ENCODE measurements at regions not wholly inside any gene's neighbourhood (a gene's known extent, or its start where the extent isn't known, plus 50 kb on each side); places are given as distances from the start of the nearest gene placed in this dataset.

DNA sequence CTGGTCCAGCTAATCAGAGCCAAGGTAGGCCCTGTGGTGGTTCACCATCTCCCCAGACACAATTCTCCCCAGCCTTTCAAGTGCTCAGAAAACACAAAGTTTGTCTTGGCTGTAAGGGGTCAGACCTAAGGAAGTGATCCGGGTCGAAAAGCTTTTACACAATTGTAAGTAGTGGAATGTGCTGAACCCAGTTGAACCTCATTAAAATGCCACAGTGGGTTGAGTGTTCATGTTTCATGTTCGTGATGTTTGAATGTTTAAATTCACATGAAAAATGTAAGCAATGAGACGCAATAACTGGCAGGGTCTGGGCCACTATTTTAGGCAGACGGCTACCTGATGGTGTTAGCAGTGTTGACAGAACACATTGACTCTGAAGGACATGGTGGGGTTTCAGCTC, 60.9 kb upstream of the JDP2 start:
- Histone ChIP-seq H3K9me3 (no peaks in the 10 kb centered on the region), H3K36me3 (no peaks in the 10 kb centered on the region), H3K27me3 (no peaks in the 10 kb centered on the region), H3K27ac (no peak overlapping the region), H3K4me1 (peaks cover 30 to 31% of the 10 kb centered on the region in 2 donors), H3K4me3 (no peak overlapping the region)
- intact Hi-C loops (cut with DNase I; ENCODE audit: low total_unique reads): no loop called here
- no peak for ATAC-seq
- TF ChIP-seq, protein P1, sequence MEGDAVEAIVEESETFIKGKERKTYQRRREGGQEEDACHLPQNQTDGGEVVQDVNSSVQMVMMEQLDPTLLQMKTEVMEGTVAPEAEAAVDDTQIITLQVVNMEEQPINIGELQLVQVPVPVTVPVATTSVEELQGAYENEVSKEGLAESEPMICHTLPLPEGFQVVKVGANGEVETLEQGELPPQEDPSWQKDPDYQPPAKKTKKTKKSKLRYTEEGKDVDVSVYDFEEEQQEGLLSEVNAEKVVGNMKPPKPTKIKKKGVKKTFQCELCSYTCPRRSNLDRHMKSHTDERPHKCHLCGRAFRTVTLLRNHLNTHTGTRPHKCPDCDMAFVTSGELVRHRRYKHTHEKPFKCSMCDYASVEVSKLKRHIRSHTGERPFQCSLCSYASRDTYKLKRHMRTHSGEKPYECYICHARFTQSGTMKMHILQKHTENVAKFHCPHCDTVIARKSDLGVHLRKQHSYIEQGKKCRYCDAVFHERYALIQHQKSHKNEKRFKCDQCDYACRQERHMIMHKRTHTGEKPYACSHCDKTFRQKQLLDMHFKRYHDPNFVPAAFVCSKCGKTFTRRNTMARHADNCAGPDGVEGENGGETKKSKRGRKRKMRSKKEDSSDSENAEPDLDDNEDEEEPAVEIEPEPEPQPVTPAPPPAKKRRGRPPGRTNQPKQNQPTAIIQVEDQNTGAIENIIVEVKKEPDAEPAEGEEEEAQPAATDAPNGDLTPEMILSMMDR (IDR thresholded peaks at IDR 0.05 in 4 of 5, conservative IDR thresholded peaks at IDR 0.05 in 1 of 5): no peak
- no peak for TF ChIP-seq POLR2A (IDR thresholded peaks at IDR 0.05)
- no peak for DNase-seq
- in situ Hi-C loops (cut with MboI; ENCODE audit: low sequenced_read_pairs in 4 of 4): no loop called here

DNA sequence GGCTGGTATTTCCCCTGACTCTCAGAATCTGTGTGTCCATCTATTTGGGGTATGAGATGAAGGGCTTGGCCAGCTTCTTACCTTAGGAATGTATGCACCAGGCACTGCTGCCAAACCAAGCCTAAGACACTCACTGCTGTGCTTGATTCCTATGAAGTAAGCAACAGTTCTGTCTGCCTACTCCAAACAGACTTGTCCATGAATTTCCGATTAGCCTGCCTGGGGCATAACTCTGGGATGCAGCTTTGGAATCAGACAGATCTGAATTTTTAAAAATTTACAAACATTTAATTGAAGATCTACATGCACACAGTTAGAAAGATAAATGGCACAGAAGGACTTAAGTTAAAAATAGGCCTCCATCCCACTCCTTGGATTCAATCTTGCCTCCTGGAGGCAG, 59.5 kb upstream of the JDP2 start:
- peaks cover 39% of the 10 kb centered on the region in 2 donors for H3K4me1 ChIP-seq
- H3K27ac ChIP-seq: no peak overlapping the region
- TF ChIP-seq, protein P1 (IDR thresholded peaks at IDR 0.05 in 4 of 5, conservative IDR thresholded peaks at IDR 0.05 in 1 of 5): no peak
- no peak for TF ChIP-seq POLR2A (IDR thresholded peaks at IDR 0.05)
- no peak for DNase-seq
- no peaks in the 10 kb centered on the region for H3K27me3 ChIP-seq
- no peak overlapping the region for H3K4me3 ChIP-seq
- in situ Hi-C loops (cut with MboI; ENCODE audit: low sequenced_read_pairs in 4 of 4): no loop called here
- intact Hi-C loops (cut with DNase I; ENCODE audit: low total_unique reads): no loop called here
- no peak for ATAC-seq
- H3K9me3 ChIP-seq: no peaks in the 10 kb centered on the region
- no peaks in the 10 kb centered on the region for H3K36me3 ChIP-seq

DNA sequence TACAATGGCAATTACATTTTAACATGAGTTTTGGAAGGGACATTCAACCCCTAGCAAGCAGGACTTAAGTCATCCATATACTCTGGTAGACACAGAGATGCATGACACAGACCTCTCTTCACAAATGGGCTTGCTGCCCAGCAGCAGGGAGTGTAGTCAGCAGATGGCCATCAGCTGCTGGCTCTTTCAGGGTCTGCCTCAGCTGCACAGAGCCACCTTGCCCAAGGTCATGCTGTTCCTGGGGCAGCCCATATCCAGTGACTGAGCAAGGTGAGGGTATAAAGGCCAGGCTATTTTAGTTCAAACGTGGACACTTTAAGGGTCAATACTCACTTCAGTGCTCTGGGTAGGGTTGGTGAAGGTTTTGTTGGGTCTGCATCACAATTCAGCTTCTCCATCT, 58.3 kb upstream of the JDP2 start:
- intact Hi-C loops (cut with DNase I; ENCODE audit: low total_unique reads): no loop called here
- peak; percentile 51 to 74 for ATAC-seq
- no peak for TF ChIP-seq POLR2A (IDR thresholded peaks at IDR 0.05)
- TF ChIP-seq, protein P1 (IDR thresholded peaks at IDR 0.05 in 4 of 5, conservative IDR thresholded peaks at IDR 0.05 in 1 of 5): no peak

DNA sequence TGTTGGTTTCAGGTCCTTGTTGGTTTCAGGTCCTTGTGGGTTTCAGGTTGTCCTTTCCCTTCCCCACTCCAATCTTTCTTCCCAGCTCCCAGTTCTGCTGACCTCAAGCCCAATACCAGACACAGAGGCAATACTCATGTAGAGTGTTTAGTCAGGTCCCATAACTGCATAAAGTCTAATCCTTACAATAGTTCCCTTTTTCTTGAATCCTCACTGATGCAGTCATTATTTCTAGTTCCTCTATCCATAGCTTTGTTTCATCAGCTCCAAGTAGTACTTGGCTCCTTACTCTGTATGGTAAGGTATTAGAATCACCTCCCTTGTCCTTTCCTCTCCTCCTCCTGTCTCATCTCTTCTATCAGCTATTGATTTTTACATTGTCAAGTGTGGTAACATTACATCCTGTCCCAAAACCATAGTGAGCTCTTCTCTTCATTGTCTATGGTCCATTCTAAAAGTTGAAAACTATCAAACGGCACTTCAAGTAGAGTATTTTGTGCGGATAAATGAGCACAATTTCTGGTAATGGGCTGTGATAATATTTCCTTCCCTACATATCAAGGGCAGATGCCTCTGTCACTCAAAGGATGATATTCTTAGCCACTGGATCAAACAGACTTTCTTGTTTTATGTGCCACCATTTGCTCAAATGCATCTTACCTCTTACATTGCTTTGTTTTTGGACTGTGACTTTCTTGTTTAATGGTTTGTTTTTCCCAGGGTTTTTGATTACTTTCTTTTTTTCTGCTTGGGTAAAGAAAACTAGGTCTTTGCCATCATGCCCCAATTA, 57.2 kb upstream of the JDP2 start:
- H3K9me3 ChIP-seq: no peaks in the 10 kb centered on the region
- DNase-seq (no peak), ATAC-seq (peak; percentile 53 to 59)
- H3K4me1 ChIP-seq: peaks cover 39% of the 10 kb centered on the region in 2 donors
- intact Hi-C loops (cut with DNase I; ENCODE audit: low total_unique reads) (no loop called here), in situ Hi-C loops (cut with MboI; ENCODE audit: low sequenced_read_pairs in 4 of 4) (no loop called here)
- no peaks in the 10 kb centered on the region for H3K27me3 ChIP-seq
- H3K4me3 ChIP-seq: no peak overlapping the region
- TF ChIP-seq, protein P1 (IDR thresholded peaks at IDR 0.05 in 4 of 5, conservative IDR thresholded peaks at IDR 0.05 in 1 of 5): no peak
- no peak for TF ChIP-seq POLR2A (IDR thresholded peaks at IDR 0.05)
- peak overlapping the region; percentile 45 to 78 (median 62) for H3K27ac ChIP-seq
- no peaks in the 10 kb centered on the region for H3K36me3 ChIP-seq

More for the DNA sequence above, 58.3 kb upstream of the JDP2 start:
- Histone ChIP-seq H3K27ac (peak overlapping the region; percentile 45 to 78 (median 62)), H3K27me3 (no peaks in the 10 kb centered on the region), H3K4me3 (no peak overlapping the region), H3K4me1 (peaks cover 39% of the 10 kb centered on the region in 2 donors), H3K36me3 (no peaks in the 10 kb centered on the region), H3K9me3 (no peaks in the 10 kb centered on the region)
- in situ Hi-C loops (cut with MboI; ENCODE audit: low sequenced_read_pairs in 4 of 4): no loop called here
- peak in 1 of 2 donors; percentile 70 for DNase-seq

Measured in gastrocnemius medialis (tissue), 4 donors.